ENCODE measurements at regions not wholly inside any gene's neighbourhood (a gene's known extent, or its start where the extent isn't known, plus 50 kb on each side); places are given as distances from the start of the nearest gene placed in this dataset.
"Not testable (repeated sequence)": the region's sequence is repeated elsewhere in the genome, so short reads cannot be mapped to it uniquely, and the experiment has no call there.

GRCh38 chr13:109355875-109356434 lies 430.4 kb downstream of the IRS2 start:
- DNase-seq: no peak

DNA sequence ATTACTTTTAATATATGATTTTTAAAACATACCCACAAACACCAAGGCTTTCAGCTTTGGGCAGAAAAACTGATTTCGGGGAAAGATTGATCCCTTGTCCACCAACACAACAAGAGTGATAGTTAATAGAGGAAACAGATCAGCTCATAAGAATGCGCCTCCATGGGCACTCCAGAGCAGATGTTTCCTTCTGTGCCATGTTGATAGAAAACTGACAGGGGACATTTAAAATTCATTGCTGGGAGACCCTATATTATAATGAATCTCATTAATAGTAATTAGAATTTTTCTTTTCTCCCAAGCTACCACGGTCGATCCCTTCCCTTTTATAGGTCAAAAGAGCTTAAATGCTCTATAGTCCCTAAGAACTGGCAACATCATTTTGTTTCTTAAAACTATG lies 431.2 kb downstream of the IRS2 start:
- no peak for DNase-seq

GRCh38 chr13:109351236-109351635 lies 435.1 kb downstream of the IRS2 start:
- no peak for DNase-seq

- DNase-seq: no peak
Measured at GRCh38 chr13:109348519-109349258, 437.7 kb downstream of the IRS2 start.

- DNase-seq: no peak
Measured at GRCh38 chr13:109346060-109346459, 440.3 kb downstream of the IRS2 start.

GRCh38 chr13:109345433-109345941 lies 440.9 kb downstream of the IRS2 start:
- DNase-seq: no peak

- DNase-seq: no peak
Measured at GRCh38 chr13:109344552-109345157, 441.7 kb downstream of the IRS2 start.

GRCh38 chr13:109336730-109337129 lies 449.7 kb downstream of the IRS2 start:
- DNase-seq: no peak

DNA sequence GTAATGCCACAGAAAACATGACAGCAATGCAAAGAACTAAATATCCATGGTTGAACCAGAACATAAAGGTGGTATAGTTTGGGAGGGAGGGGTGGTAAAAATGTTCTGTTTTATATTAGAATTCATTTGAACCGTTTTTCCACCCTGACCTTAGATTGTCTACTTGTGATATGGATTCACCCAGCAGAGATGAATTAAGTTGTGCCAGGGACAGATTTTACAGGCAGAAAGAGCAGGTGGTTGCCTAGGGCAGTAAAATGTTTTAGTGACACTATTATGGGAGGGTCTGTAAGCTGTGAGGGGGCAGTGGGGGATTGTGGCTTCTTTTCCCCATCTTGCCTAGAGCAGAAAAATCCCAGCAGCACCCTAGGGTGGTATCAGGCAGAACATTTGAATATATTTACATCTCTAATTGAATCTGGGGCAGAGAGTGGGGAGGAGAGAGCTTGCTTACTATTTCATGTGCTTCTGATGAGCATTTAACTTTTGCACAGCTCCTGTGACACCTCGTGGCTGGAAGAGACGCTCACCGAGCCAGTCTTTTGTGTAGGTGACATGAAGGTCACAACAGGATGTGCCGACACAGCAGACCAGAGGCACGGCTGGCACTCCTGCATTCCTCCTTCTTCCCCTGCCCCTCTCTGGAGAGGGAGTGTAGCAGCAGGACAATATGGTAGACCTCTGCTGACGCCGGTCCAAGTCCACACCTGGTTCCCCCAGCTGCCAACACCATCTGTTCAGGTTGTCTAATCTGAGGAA lies 452.3 kb downstream of the IRS2 start:
- no peak for DNase-seq

- DNase-seq: no peak
Measured at GRCh38 chr13:109332506-109333499, 453.6 kb downstream of the IRS2 start.

GRCh38 chr13:109331898-109332297 lies 454.5 kb downstream of the IRS2 start:
- DNase-seq: no peak

- DNase-seq: no peak
Measured at GRCh38 chr13:109331011-109331433, 455.4 kb downstream of the IRS2 start.

DNA sequence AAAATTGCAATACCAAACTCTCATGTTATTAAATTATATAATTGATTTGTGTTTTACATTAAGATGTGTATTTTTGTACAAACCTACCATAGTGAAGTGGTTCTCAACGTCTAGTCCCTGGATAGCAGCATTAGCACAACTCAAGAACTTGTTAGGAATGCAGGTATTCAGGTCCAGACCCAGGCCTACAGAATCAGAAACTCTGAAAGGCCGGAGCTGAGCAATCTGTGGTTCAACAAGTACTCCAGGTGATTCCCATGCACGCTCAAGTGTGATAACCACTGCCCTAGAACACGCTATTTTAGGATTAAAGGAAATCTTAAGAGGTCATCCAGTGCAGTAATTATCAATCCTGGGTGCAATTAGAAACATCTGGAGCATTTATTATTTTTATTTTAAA lies 456.3 kb downstream of the IRS2 start:
- DNase-seq: no peak

DNA sequence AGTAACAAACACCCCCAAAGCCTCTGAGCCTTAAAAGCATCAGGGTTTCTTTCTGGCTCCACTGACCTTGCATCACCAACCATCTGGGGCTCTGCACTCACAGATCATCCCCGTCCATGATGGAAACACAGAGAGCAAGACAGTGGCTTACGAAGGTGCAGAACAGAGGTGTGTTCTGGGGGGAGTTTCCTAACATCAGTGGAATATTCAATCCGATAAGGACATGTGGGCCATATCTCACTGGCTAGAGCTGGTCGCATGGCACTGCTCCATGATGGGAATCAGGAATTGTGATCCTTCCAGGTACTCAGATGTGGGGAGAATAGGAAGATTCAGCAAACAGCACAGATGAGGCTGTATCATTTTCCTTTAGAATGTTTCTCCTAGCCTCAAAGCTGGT lies 457.2 kb downstream of the IRS2 start:
- DNase-seq: no peak

DNA sequence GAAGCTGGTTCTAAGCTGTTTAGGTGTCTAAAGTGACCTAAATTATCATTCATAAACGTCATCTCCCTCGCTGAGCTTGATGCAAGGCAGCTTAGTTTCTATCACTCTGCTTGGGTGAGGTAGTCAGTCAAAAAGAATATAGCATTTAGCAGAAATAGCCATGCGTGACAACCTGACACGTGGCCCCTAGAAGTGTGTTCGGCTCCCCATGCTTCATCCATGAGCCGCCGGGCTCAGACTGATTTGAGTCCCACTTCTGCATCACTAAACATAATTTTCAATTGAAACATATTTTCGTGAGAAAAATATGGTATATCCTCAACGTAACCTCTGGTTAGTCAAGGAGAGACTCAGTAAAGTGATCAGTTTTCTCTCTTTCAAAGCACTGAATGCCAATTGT lies 459.8 kb downstream of the IRS2 start:
- DNase-seq: no peak

DNA sequence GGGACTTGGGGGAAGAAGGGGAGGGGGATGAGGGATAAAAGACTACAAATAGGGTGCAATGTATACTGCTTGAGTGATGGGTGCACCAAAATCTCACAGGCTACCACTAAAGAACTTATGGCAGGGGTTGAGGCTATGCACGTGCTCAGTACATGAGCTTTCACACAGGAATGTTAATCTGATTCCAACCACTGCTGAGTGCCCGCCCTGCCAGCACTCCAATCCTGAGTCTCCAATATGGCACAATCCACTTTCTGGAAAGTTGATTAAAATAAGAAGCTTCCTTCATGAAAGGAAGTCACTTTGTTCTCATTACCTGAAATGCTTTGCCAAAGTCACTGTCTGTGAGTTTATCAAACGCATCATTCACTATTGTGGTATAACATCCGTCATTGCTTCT lies 463.0 kb downstream of the IRS2 start:
- DNase-seq: no peak

GRCh38 chr13:109318945-109319590 lies 467.3 kb downstream of the IRS2 start:
- DNase-seq: no peak

- no peak for DNase-seq
Measured at GRCh38 chr13:109315481-109315880, 470.9 kb downstream of the IRS2 start.

- no peak for DNase-seq
Measured at GRCh38 chr13:109314101-109314500, 472.3 kb downstream of the IRS2 start.

- DNase-seq: no peak
Measured at GRCh38 chr13:109312399-109312798, 474.0 kb downstream of the IRS2 start.

GRCh38 chr13:109311431-109311976 lies 474.9 kb downstream of the IRS2 start:
- DNase-seq: not testable (repeated sequence)
